A673 (cell line): ENCODE measurements at regions not wholly inside any gene's neighbourhood (a gene's known extent, or its start where the extent isn't known, plus 50 kb on each side); places are given as distances from the start of the nearest gene placed in this dataset.
"Not testable (repeated sequence)": the region's sequence is repeated elsewhere in the genome, so short reads cannot be mapped to it uniquely, and the experiment has no call there.

Source experiments
- BruUV-seq: library from RNA; stranded (reverse); fragments of 400-500 nt; replicated peaks from 2 replicates; lab custom pipeline; 2021; lab: Mats Ljungman, UMichigan
- CTCF ChIA-PET: fragments of 300-600 bp; sonication (Branson Sonifier 250); formaldehyde crosslinking; loops from one replicate; lab custom pipeline; 2022; ENCODE audit warnings: antibody characterized with exemption; lab: Charles Lee
- POLR2A ChIA-PET: fragments of 300-600 bp; sonication (Branson Sonifier 250); formaldehyde crosslinking; loops from one replicate; lab custom pipeline; 2022; ENCODE audit warnings: antibody characterized with exemption; ENCODE audit not compliant: low non-redundant PET; lab: Charles Lee
- DNase-seq: peaks from one replicate; pipeline ENCODE4 v3.0.0-alpha.2; 2015; ENCODE audit warnings: low spot score
- H3K27ac ChIP-seq: fragments of 200-600 bp; sonication (generic); 2 replicates; pipeline ENCODE4 v1.5.1; 2016; ENCODE audit warnings: mixed run types, low read depth, mild to moderate bottlenecking, mixed read lengths, antibody characterized with exemption, low read length; ENCODE audit not compliant: poor library complexity, severe bottlenecking
- H3K27me3 ChIP-seq: fragments of 200-600 bp; sonication (generic); replicated peaks from 2 replicates; pipeline ENCODE4 v1.6.1; 2017; ENCODE audit warnings: mixed run types, low read depth, mild to moderate bottlenecking, mixed read lengths, antibody characterized with exemption, low read length; ENCODE audit not compliant: insufficient read depth, poor library complexity
- H3K36me3 ChIP-seq: fragments of 200-600 bp; sonication (generic); 2 replicates; pipeline ENCODE4 v1.6.1; 2016; ENCODE audit warnings: mixed run types, mild to moderate bottlenecking, mixed read lengths, antibody characterized with exemption, low read length; ENCODE audit not compliant: insufficient read depth, poor library complexity, severe bottlenecking
- H3K4me1 ChIP-seq: fragments of 200-600 bp; sonication (generic); 2 replicates; pipeline ENCODE4 v1.6.1; 2017; ENCODE audit warnings: mixed run types, mild to moderate bottlenecking, mixed read lengths, antibody characterized with exemption, low read length; ENCODE audit not compliant: insufficient read depth, poor library complexity, severe bottlenecking
- H3K4me3 ChIP-seq: fragments of 200-600 bp; sonication (generic); 2 replicates; pipeline ENCODE4 v1.5.1; 2016; ENCODE audit warnings: low read depth, mixed run types, mild to moderate bottlenecking, mixed read lengths, low read length; ENCODE audit not compliant: poor library complexity, severe bottlenecking
- H3K9me3 ChIP-seq: fragments of 200-600 bp; sonication (generic); 2 replicates; pipeline ENCODE4 v1.6.1; 2016; ENCODE audit warnings: mixed run types, low read depth, mild to moderate bottlenecking, mixed read lengths, antibody characterized with exemption, low read length; ENCODE audit not compliant: poor library complexity, severe bottlenecking
- CTCF ChIP-seq: fragments of 300-800, 200-600 bp; sonication (generic); conservative IDR thresholded peaks from 2 replicates; pipeline ENCODE4 v1.5.1; 2017; ENCODE audit warnings: low read depth, mild to moderate bottlenecking, antibody characterized with exemption, low read length, moderate library complexity, mixed read lengths
- EZH2 ChIP-seq: fragments of 200-600 bp; sonication (generic); IDR thresholded peaks from 2 replicates; pipeline ENCODE4 v1.6.1; 2017; ENCODE audit warnings: borderline replicate concordance, low read depth, mild to moderate bottlenecking, mixed read lengths, antibody characterized with exemption, low read length; ENCODE audit not compliant: poor library complexity, severe bottlenecking
- intact Hi-C: fragments of 100-400 bp; cut with micrococcal nuclease; formaldehyde crosslinking; loops from one replicate; pipeline ENCODE4 v1.10.0; 2022; ENCODE audit not compliant: unreplicated experiment

DNA sequence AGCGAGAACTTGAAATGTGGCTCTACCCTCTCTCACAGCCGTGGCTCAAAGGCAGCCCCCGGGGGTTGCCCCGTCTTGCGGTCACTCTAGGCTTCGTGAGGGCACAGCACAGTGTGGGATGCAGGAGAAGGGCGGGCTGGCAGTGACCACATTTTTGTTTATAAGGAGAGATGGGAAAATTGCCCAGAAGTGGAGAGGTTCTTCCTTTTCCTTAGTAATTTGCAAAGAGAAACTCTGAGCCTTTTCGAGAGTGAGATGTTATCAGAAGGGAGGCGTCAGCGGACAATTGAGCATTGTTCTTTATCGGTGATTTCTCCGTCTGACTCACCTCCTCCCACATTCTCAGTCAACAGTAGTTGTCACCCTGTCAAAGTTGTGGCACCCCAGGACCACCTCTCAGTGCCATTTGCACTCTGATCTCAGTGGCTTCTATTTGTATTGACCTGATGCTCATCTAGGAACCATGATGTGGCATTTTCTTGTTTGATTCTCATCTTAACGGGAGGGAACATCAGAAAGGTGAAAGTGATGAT, 89.6 kb downstream of the ACAA2 start:
- no peak for DNase-seq
- Histone ChIP-seq H3K27me3 (no peaks in the 10 kb centered on the region), H3K4me3 (no peak overlapping the region), H3K27ac (no peak overlapping the region), H3K4me1 (peaks cover 26% of the 10 kb centered on the region), H3K36me3 (no peaks in the 10 kb centered on the region), H3K9me3 (no peaks in the 10 kb centered on the region)
- ChIA-PET POLR2A (no interaction called here), CTCF (no interaction called here)
- TF ChIP-seq CTCF (no peak), EZH2 (no peak)
- intact Hi-C loops, result loop anchor here (10.0 kb wide), 1 partner anchor 199 kb away; no protein-coding TSS in a partner anchor
- BruUV-seq, result no TSS peak

DNA sequence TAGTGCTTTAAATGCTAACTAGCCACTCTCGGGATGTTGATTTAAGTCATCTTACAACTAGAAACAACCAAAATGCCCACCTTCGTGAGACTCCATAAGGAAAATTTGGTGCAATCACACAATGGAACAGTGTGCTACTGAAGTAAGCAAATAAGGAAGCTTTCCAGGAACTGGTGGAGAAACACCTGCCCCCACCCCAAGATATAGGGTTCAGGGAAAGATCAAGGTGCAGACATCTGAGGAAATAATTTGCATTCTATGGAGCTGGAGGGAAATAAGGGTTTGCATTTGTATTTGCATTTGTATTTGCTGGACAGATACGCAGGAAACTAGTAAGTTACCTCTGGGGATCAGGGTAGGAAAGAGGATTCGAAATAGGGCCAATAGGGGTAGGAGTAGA, 90.9 kb downstream of the ACAA2 start:
- H3K36me3 ChIP-seq, result no peaks in the 10 kb centered on the region
- H3K27ac ChIP-seq, result no peak overlapping the region
- H3K4me3 ChIP-seq, result no peak overlapping the region
- ChIA-PET POLR2A (no interaction called here), CTCF (no interaction called here)
- TF ChIP-seq CTCF, result no peak
- TF ChIP-seq EZH2, result no peak
- BruUV-seq, result no TSS peak
- peaks cover 20% of the 10 kb centered on the region for H3K4me1 ChIP-seq
- intact Hi-C loops, result loop anchor here (10.0 kb wide), 1 partner anchor 198 kb away; no protein-coding TSS in a partner anchor
- H3K27me3 ChIP-seq, result no peaks in the 10 kb centered on the region
- H3K9me3 ChIP-seq, result no peaks in the 10 kb centered on the region
- no peak for DNase-seq

DNA sequence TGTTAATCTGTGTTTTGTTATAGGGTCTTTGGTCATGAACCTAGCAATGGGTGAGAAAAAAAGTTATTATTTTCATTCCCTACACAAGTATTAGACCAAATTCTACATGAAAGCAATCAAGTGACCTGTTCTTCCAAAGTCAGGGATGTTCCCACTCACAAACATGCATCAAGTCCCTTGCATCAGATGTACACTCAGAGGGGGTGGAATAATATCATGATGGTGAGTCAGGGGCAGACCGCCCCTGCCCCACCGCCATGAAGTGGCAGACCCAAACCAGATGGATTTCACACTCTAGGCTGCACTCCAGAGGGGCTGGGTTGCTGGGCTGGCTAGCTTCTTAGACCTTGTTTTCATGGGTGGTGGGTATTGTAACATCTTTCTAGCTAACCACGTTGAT, 91.4 kb downstream of the ACAA2 start:
- Histone ChIP-seq H3K27me3 (no peaks in the 10 kb centered on the region), H3K9me3 (no peaks in the 10 kb centered on the region), H3K4me1 (peaks cover 16% of the 10 kb centered on the region), H3K27ac (no peak overlapping the region), H3K36me3 (no peaks in the 10 kb centered on the region), H3K4me3 (no peak overlapping the region)
- POLR2A ChIA-PET, result no interaction called here
- no TSS peak for BruUV-seq
- TF ChIP-seq CTCF (no peak), EZH2 (no peak)
- CTCF ChIA-PET, result no interaction called here
- DNase-seq, result no peak
- intact Hi-C loops, result loop anchor here (10.0 kb wide), 1 partner anchor 197 kb away; no protein-coding TSS in a partner anchor

- DNase-seq, H3K36me3 ChIP-seq, H3K4me3 ChIP-seq, H3K27me3 ChIP-seq, CTCF ChIA-PET, H3K27ac ChIP-seq, H3K9me3 ChIP-seq, BruUV-seq, H3K4me1 ChIP-seq, POLR2A ChIA-PET: not testable (repeated sequence)
- intact Hi-C loops, result loop anchor here (10.0 kb wide), 1 partner anchor 196 kb away; no protein-coding TSS in a partner anchor
These were observed 92.4 kb downstream of the ACAA2 start for GRCh38 chr18:49720944-49721343.
